ENCODE measurements at regions not wholly inside any gene's neighbourhood (a gene's known extent, or its start where the extent isn't known, plus 50 kb on each side); places are given as distances from the start of the nearest gene placed in this dataset.
"Not testable (repeated sequence)": the region's sequence is repeated elsewhere in the genome, so short reads cannot be mapped to it uniquely, and the experiment has no call there.

- no peak for TF ChIP-seq ETV6 (IDR thresholded peaks at IDR 0.05; ENCODE audit: borderline replicate concordance in 1 of 2, low read depth in 2 of 2, low read length in 1 of 2)
- no peak for TF ChIP-seq ETV6 (CRISPR knock-in tag; IDR thresholded peaks at IDR 0.05; ENCODE audit: borderline replicate concordance)
These were observed 158.1 kb upstream of the CXorf66 start (continued) for GRCh38 chrX:140123446-140123845.

- H2AFZ ChIP-seq (ENCODE audit: low read depth, low read length); DNase-seq (ENCODE audit: extremely low read depth in 1 of 4, low spot score in 3 of 4); H3K36me3 ChIP-seq (ENCODE audit: control insufficient read depth, insufficient read depth, low read length); H4K20me1 ChIP-seq (replicated peaks; ENCODE audit: control insufficient read depth, insufficient read depth, low read length); H3K27ac ChIP-seq (ENCODE audit: extremely low read depth, low read depth, low read length); POLR2A ChIA-PET; H3K9ac ChIP-seq (ENCODE audit: insufficient read depth in 1 of 2, low read depth in 2 of 2, low read length in 2 of 2); H3K27me3 ChIP-seq (ENCODE audit: control insufficient read depth in 2 of 2, insufficient read depth in 2 of 2, low read length in 2 of 2); ATAC-seq; H3K9me3 ChIP-seq (replicated peaks; ENCODE audit: control insufficient read depth, insufficient read depth, low read depth, low read length); H3K4me3 ChIP-seq; FAIRE-seq; in situ Hi-C loops (cut with MboI); H3K4me1 ChIP-seq (replicated peaks in 1 of 2; ENCODE audit: control insufficient read depth in 2 of 2, insufficient read depth in 2 of 2, low read length in 2 of 2); intact Hi-C loops (cut with micrococcal nuclease); H3K9me1 ChIP-seq (ENCODE audit: control insufficient read depth, insufficient read depth, low read length); H3K79me2 ChIP-seq (ENCODE audit: control insufficient read depth, insufficient read depth, low read length); H3K4me2 ChIP-seq (ENCODE audit: insufficient read depth, low read length); CTCF ChIA-PET (ENCODE audit: low intra/inter-chr PET ratio); BruUV-seq (replicated peaks): not testable (repeated sequence)
- TF ChIP-seq ZNF146 (CRISPR knock-in tag; IDR thresholded peaks at IDR 0.05; ENCODE audit: unreplicated experiment): peak; percentile 59
- WGBS (ENCODE audit: insufficient coverage, low coverage, missing lambda C conversion rate): 0% methylated on average over 1 of the region's 1 CpG
These were observed 148.7 kb upstream of the CXorf66 start for GRCh38 chrX:140114059-140114458.

DNA sequence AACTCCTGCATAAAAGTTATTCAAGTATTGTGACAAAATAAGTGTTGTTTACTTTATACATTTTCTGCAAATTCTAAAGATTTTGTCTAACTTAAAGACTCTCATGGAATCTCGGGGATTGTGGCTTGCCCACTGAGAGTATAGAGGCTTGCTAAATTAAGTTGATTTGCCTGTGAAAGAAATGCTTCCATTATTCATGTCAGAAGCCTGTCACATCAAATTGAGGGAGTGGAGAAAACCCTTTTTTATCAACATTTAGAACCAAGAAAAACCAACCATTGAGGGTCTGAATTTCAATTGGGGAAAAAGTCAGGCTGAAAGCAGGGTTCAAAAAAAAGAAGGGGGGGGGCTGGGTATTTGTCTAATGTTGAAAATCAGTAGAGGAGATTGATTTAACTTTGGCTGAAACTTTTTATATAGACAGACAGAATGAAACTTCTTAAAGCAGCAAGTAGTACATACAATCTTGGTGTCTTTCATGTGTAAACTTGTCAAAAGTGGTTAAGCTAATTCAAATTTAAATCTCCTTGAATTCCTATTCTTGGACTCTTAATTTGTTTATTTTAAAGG, 144.8 kb upstream of the CXorf66 start:
- no peaks in the 10 kb centered on the region for H3K79me2 ChIP-seq (ENCODE audit: control insufficient read depth, insufficient read depth, low read length)
- intact Hi-C loops (cut with micrococcal nuclease): no loop called here
- no peaks in the 10 kb centered on the region for H4K20me1 ChIP-seq (replicated peaks; ENCODE audit: control insufficient read depth, insufficient read depth, low read length)
- ATAC-seq: no peak
- no peaks in the 10 kb centered on the region for H3K9me1 ChIP-seq (ENCODE audit: control insufficient read depth, insufficient read depth, low read length)
- no peak overlapping the region for H3K27ac ChIP-seq (ENCODE audit: extremely low read depth, low read depth, low read length)
- H3K4me2 ChIP-seq (ENCODE audit: insufficient read depth, low read length): no peak overlapping the region
- no peaks in the 10 kb centered on the region for H3K36me3 ChIP-seq (ENCODE audit: control insufficient read depth, insufficient read depth, low read length)
- ChIA-PET POLR2A (no interaction called here), CTCF (ENCODE audit: low intra/inter-chr PET ratio) (no interaction called here)
- in situ Hi-C loops (cut with MboI): no loop called here
- H3K27me3 ChIP-seq (ENCODE audit: control insufficient read depth in 2 of 2, insufficient read depth in 2 of 2, low read length in 2 of 2): no peaks in the 10 kb centered on the region
- no peaks in the 10 kb centered on the region for H3K4me1 ChIP-seq (replicated peaks in 1 of 2; ENCODE audit: control insufficient read depth in 2 of 2, insufficient read depth in 2 of 2, low read length in 2 of 2)
- FAIRE-seq: no peak
- no peaks in the 10 kb centered on the region for H3K9me3 ChIP-seq (replicated peaks; ENCODE audit: control insufficient read depth, insufficient read depth, low read depth, low read length)
- no peak overlapping the region for H3K9ac ChIP-seq (ENCODE audit: insufficient read depth in 1 of 2, low read depth in 2 of 2, low read length in 2 of 2)
- BruUV-seq (replicated peaks): no TSS peak
- H3K4me3 ChIP-seq: no peak overlapping the region
- TF ChIP-seq SMARCA4 (IDR thresholded peaks at IDR 0.05): no peak
- TF ChIP-seq YBX1 (IDR thresholded peaks at IDR 0.05): no peak
- no peak for TF ChIP-seq ARNT (IDR thresholded peaks at IDR 0.05)
- TF ChIP-seq ARID1B (IDR thresholded peaks at IDR 0.05): no peak
- TF ChIP-seq ZNF121 (CRISPR knock-in tag; conservative IDR thresholded peaks at IDR 0.05): no peak
- no peak for TF ChIP-seq ZBTB7A (IDR thresholded peaks at IDR 0.05; ENCODE audit: borderline replicate concordance, control insufficient read depth, low read depth, low read length)
- TF ChIP-seq ELK1 (CRISPR knock-in tag; IDR thresholded peaks at IDR 0.05): no peak
- no peak for TF ChIP-seq YY1 (IDR thresholded peaks at IDR 0.05; ENCODE audit: borderline replicate concordance in 1 of 3, control insufficient read depth in 1 of 3, extremely low read depth in 1 of 3, insufficient read depth in 3 of 3, insufficient read length in 1 of 3, insufficient replicate concordance in 2 of 3, low read depth in 1 of 3, low read length in 2 of 3)
- WGBS (ENCODE audit: insufficient coverage, low coverage, missing lambda C conversion rate): 0% methylated on average over 1 of the region's 1 CpG
- no peak overlapping the region for H2AFZ ChIP-seq (ENCODE audit: low read depth, low read length)
- DNase-seq (ENCODE audit: extremely low read depth in 1 of 4, low spot score in 3 of 4): no peak
